SK-MEL-5 (cell line): ENCODE measurements at regions not wholly inside any gene's neighbourhood (a gene's known extent, or its start where the extent isn't known, plus 50 kb on each side); places are given as distances from the start of the nearest gene placed in this dataset.

Source experiments
- DNase-seq: peaks from one replicate; pipeline ENCODE4 v3.0.0-alpha.2; 2016; ENCODE audit warnings: low read depth, low spot score
- in situ Hi-C: cut with HindIII; loops from 2 replicates; pipeline ENCODE4 v1.10.0; 2016; ENCODE audit warnings: low sequenced_read_pairs, high pct_unique_total_duplicates, low pct_unique_long_range_greater_than_20kb

DNA sequence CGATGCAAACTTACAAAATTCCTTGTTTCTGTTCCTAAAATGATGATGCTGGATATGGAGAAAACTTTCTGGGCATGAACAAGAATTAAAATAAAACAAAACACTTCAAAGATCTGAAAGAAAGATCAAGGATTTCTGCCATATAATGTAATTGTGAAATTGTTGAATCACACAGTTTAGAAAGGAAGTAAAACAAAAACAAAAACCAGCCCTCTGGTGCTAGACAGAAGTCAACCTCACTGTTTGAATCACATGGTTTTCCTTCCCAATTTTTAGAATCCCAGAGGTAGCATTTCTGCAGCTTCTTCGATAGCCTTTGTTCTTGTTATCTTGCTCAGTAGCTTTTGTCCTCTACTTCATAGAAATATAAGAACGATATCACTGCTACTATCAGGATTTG is 118.2 kb upstream of the ARGLU1 start:
- DNase-seq = no peak
- in situ Hi-C loops = no loop called here

DNA sequence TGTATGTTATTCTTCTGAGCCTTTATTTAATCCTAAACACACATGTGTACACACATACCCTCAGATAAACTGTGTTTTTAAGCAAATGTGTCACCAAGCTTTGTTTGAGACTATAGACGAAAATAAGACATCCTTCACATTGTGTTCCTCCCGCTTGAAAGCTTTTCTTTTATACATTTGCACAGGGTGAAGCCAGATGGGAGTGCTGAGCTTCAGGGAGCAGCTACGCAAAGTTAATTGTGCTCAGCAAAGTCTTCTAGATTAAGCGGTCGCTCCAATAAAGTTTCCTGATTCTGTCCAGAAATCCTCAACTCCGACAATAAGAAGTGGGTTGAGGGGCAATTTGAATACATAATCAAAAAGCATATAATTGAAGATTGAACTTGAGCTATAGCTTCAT is 117.2 kb upstream of the ARGLU1 start:
- in situ Hi-C loops = no loop called here
- no peak for DNase-seq

DNA sequence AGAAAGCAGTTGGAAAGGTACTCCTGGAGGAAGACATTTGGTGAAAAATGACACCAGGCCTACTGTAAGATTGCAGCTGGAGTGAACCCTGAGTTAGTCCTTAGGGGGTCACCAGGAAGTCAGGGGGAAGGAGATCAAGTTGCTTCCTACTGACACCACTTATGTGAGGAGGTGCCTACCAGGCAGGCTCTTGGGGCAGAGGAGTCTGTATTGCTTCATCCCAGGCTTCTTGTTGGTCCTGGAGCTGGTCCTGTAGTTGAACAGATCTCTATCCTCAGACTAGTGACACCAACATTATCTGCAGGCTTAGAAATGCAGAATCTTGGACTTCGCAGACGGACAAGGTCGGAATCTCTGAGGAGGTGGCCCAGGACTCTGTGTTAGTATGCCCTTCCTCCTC is 116.0 kb upstream of the ARGLU1 start:
- in situ Hi-C loops = no loop called here
- DNase-seq = no peak

- peak; percentile 50 for DNase-seq
- in situ Hi-C loops = no loop called here
Measured at GRCh38 chr13:106683179-106683578, 115.2 kb upstream of the ARGLU1 start.

- in situ Hi-C loops = no loop called here
- no peak for DNase-seq
Measured at GRCh38 chr13:106681997-106682396, 114.1 kb upstream of the ARGLU1 start.

DNA sequence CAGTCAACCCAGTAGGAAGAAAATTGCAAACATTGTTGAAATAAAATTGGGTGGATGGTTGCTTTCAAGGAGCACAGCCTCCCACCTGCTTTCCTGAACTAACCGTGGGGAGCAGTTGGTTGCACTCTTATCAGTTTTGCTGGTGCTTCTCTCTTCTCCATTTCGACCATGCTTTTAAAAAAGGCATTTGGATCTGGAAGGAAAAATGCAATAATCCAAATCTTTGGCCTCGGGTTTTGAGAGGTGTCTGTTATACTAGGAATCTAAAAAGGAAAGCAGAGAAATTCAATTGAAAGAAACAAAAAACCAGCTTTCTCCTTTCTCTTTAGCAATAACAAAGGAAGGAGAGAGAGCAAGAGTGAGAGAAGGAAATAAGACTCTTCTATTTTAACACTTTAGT is 113.6 kb upstream of the ARGLU1 start:
- DNase-seq = no peak
- in situ Hi-C loops = no loop called here

- no peak for DNase-seq
- in situ Hi-C loops = no loop called here
Measured at GRCh38 chr13:106680796-106681472, 113.0 kb upstream of the ARGLU1 start.

DNA sequence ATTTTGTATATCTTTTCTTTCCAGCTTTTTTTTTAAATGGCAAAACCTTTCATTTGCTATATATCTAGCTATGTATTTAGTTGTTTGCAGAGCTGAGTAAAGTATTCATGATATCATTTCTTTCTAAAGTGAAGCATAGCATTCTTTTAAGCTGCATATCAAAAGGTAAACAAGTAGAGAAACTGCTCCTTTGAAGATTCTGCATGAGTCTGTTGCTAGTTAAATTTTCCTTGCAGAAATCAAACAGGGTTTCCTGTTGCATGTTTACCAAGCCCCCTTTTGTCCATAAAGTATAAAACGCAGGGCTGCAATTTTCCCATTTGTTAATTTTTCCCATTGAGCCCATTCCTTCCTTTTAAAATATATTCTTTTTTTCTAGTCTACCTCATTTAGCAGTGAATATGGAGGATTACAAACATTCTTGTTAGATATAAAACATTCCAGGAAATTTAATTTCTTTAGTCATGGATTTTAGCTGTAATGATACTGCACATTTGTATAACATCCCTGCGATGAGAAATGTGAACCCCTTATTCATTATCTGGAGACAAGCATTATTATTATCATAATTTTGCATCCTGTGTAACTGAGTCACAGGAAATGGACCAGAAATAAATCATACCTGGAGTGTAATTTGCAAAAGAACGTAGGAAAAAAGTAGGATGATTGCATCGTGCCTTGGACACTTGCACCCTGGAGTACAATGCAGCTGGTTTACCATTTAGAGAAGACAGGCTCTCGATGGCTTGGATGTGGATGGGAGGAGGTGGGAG is 110.9 kb upstream of the ARGLU1 start:
- no peak for DNase-seq
- in situ Hi-C loops = no loop called here

DNA sequence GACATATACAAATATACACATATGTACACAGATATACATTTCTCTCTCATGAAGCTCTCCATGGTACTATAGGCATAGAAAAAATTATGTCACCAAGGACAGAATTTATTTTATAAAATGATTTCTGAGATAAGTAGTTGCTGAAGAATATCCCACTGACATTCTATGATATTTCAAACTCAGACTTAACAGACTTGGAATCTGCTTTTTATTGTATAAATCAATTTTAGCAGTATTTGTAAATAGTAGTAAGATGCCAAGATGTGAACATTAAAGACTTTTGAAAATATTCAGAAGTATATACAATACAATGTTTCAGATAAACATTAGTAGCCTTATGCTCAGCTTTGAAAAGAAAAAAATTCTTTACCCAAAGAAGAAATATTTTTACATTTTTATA is 107.4 kb upstream of the ARGLU1 start:
- DNase-seq = no peak
- in situ Hi-C loops = no loop called here

GRCh38 chr13:106660746-106661625 is 93.0 kb upstream of the ARGLU1 start:
- DNase-seq = no peak
- in situ Hi-C loops = no loop called here

- no peak for DNase-seq
- in situ Hi-C loops = no loop called here
Measured at GRCh38 chr13:106657104-106657503, 89.2 kb upstream of the ARGLU1 start.

DNA sequence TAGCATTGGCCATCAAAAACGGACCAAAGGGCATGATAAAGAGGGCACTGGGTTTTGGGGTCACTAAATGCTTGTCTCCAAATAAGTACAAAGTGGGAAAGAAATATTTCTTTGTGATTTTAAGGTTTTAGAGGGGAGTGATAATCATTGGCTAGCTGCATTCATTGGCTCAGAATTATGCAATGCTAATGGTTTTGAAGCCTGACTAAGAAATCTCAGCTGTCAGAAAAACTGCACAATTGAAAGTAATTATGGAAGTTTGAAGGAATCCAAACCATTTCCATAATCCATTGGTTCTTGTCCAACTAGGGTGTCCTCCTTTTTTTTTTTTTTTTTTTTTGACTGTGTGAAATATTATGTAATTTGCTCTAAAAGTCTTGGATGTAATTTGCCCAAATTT is 88.2 kb upstream of the ARGLU1 start:
- DNase-seq = no peak
- in situ Hi-C loops = no loop called here

- in situ Hi-C loops = no loop called here
- DNase-seq = no peak
Measured at GRCh38 chr13:106651442-106651841, 83.5 kb upstream of the ARGLU1 start.

DNA sequence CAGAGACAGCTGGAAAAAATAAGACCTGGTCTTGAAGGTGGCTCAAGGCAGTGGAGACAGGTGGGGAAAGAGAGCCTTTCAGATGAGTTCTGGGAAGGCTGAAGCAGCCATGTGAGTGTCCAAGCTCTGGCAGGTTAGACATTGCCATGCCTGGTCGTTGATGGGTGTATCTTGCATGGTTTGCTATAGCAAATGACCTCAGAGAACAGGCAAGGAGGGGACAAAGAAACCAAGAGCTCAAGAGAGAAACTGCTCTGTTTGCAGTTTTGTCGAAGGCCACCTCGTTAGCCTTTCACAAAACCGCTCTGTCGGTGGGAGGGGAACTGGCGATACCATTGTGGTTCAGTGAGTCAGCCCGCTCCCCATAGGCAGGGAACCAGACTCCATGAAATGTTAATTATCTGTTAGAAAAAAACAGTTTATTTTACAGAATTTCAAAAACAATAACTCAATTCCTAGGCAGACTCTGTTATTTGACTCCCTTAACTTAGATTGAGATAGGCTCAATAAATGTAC is 82.8 kb upstream of the ARGLU1 start:
- no peak for DNase-seq
- in situ Hi-C loops = no loop called here

DNA sequence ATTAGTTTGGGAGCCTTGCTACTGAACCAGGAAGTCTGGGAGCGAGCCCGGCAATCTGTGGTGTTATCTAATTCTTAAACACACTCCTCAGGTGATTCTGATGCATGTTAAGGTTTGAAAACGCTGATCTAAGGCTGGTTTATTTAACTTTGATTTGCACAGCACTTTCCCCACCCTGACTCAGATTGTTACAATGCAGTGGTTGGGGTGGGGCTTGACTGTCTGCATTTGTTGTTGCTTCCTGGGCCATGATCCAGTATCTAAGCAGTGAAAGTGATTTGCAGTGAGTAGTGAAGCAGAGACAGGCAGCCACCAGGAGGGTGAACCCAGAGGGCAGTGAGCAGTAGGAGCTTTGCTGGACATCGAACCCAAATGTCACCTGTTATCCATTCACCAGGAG is 81.6 kb upstream of the ARGLU1 start:
- in situ Hi-C loops = no loop called here
- DNase-seq = no peak

- in situ Hi-C loops = no loop called here
- no peak for DNase-seq
Measured at GRCh38 chr13:106640515-106640914, 72.6 kb upstream of the ARGLU1 start.

GRCh38 chr13:106637519-106637918 is 69.6 kb upstream of the ARGLU1 start:
- in situ Hi-C loops = no loop called here
- DNase-seq = peak; percentile 26

DNA sequence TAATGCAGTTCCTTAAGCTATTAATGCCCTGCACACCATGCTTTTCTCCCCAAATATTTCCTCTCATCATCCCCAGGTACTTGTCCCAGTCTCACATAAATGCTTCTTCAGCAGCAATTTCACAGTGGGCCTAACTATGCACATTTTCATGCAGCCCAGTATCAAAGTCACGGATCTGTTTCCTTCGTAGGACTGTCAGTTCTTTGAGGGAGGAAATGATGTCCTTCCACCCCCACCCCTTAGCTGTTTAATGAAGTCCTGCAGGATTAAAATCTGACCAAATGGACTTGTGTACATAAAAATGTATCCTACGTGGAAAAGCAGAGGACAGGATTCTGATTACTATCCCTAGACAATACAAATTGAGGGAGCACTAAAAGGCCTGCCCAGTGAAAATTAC is 68.6 kb upstream of the ARGLU1 start:
- DNase-seq = no peak
- in situ Hi-C loops = no loop called here
